ENCODE measurements at regions not wholly inside any gene's neighbourhood (a gene's known extent, or its start where the extent isn't known, plus 50 kb on each side); places are given as distances from the start of the nearest gene placed in this dataset.

- no peak for DNase-seq (ENCODE audit: low read depth)
Observed at GRCh38 chr5:83844449-83845068, 123.9 kb upstream of the HAPLN1 start.

DNA sequence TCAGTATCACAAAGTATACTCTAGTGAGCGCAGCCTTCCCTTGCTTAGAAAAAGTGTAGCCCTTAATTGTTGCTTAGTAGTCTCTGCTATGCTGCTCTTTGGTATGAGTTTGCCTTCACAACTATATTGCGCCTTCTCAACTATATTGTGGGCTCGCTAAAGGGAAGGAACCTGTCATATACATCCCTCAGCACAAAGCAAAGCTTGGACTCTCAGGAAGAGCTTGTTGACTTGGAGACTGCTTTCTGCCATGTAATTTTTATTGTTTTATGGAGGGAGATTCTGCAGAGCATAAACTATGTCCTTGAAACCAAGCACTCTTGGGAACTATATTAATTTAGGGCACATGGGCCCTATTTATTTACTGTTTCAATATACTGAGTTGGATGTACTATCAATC lies 119.1 kb upstream of the HAPLN1 start:
- no peak for DNase-seq (ENCODE audit: low read depth)
- H3K27me3 ChIP-seq (ENCODE audit: control insufficient read depth, insufficient read depth, low read length), result no peaks in the 10 kb centered on the region
- no peak overlapping the region for H3K4me3 ChIP-seq (ENCODE audit: low read depth, low read length)
- FAIRE-seq, result no peak
- TF ChIP-seq CTCF (IDR thresholded peaks at IDR 0.05; ENCODE audit: insufficient read depth, low read length, severe bottlenecking), result no peak
- H3K36me3 ChIP-seq (ENCODE audit: control insufficient read depth, insufficient read depth, low read length), result no peaks in the 10 kb centered on the region

More at GRCh38 chr5:83844449-83845068, 123.9 kb upstream of the HAPLN1 start:
- Histone ChIP-seq H3K4me3 (ENCODE audit: low read depth, low read length) (no peak overlapping the region), H3K27me3 (ENCODE audit: control insufficient read depth, insufficient read depth, low read length) (no peaks in the 10 kb centered on the region), H3K36me3 (ENCODE audit: control insufficient read depth, insufficient read depth, low read length) (no peaks in the 10 kb centered on the region)
- no peak for TF ChIP-seq CTCF (IDR thresholded peaks at IDR 0.05; ENCODE audit: insufficient read depth, low read length, severe bottlenecking)
- FAIRE-seq, result no peak

DNA sequence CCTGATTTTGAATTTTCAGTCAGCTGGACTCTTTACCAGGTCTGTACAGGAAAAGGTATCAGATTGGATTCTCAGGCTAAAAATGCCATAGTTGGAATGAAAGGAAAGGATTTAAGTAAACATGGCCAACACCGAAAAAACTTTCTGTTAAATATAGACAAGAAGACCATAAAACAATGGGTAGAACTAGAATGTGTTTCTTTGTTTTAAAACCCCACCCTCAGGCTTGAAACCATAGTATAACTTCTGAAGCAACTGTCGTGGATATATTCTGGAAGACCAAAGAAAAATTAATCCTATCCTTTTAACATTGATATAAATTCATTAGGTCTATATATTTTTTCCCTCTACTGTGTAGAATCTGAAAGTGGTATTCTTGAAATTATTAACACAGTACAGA lies 118.6 kb upstream of the HAPLN1 start:
- FAIRE-seq (no peak), DNase-seq (ENCODE audit: low read depth) (no peak)
- Histone ChIP-seq H3K36me3 (ENCODE audit: control insufficient read depth, insufficient read depth, low read length) (no peaks in the 10 kb centered on the region), H3K27me3 (ENCODE audit: control insufficient read depth, insufficient read depth, low read length) (no peaks in the 10 kb centered on the region), H3K4me3 (ENCODE audit: low read depth, low read length) (no peak overlapping the region)
- no peak for TF ChIP-seq CTCF (IDR thresholded peaks at IDR 0.05; ENCODE audit: insufficient read depth, low read length, severe bottlenecking)

GRCh38 chr5:83837265-83837907 lies 116.7 kb upstream of the HAPLN1 start:
- Histone ChIP-seq H3K36me3 (ENCODE audit: control insufficient read depth, insufficient read depth, low read length) (no peaks in the 10 kb centered on the region), H3K4me3 (ENCODE audit: low read depth, low read length) (no peak overlapping the region), H3K27me3 (ENCODE audit: control insufficient read depth, insufficient read depth, low read length) (no peaks in the 10 kb centered on the region)
- TF ChIP-seq CTCF (IDR thresholded peaks at IDR 0.05; ENCODE audit: insufficient read depth, low read length, severe bottlenecking), result no peak
- FAIRE-seq, result no peak
- DNase-seq (ENCODE audit: low read depth), result no peak

- TF ChIP-seq CTCF (IDR thresholded peaks at IDR 0.05; ENCODE audit: insufficient read depth, low read length, severe bottlenecking), result no peak
- DNase-seq (ENCODE audit: low read depth) (no peak), FAIRE-seq (no peak)
- no peaks in the 10 kb centered on the region for H3K36me3 ChIP-seq (ENCODE audit: control insufficient read depth, insufficient read depth, low read length)
- no peaks in the 10 kb centered on the region for H3K27me3 ChIP-seq (ENCODE audit: control insufficient read depth, insufficient read depth, low read length)
- no peak overlapping the region for H3K4me3 ChIP-seq (ENCODE audit: low read depth, low read length)
Observed at GRCh38 chr5:83834306-83834705, 113.7 kb upstream of the HAPLN1 start.

- TF ChIP-seq CTCF (IDR thresholded peaks at IDR 0.05; ENCODE audit: insufficient read depth, low read length, severe bottlenecking), result no peak
- no peak for FAIRE-seq
Observed at GRCh38 chr5:83831834-83832233, 111.2 kb upstream of the HAPLN1 start.

More at GRCh38 chr5:83831834-83832233, 111.2 kb upstream of the HAPLN1 start:
- Histone ChIP-seq H3K36me3 (ENCODE audit: control insufficient read depth, insufficient read depth, low read length) (no peaks in the 10 kb centered on the region), H3K27me3 (ENCODE audit: control insufficient read depth, insufficient read depth, low read length) (no peaks in the 10 kb centered on the region), H3K4me3 (ENCODE audit: low read depth, low read length) (no peak overlapping the region)
- no peak for DNase-seq (ENCODE audit: low read depth)

Measured in bronchial epithelial cell (primary cell).